KMS-11 (cell line): ENCODE measurements at regions not wholly inside any gene's neighbourhood (a gene's known extent, or its start where the extent isn't known, plus 50 kb on each side); places are given as distances from the start of the nearest gene placed in this dataset.

Experiments
- H2AFZ ChIP-seq: fragments of 200-600 bp; sonication (generic); 2 replicates; pipeline ENCODE4 v1.6.1; 2016; ENCODE audit warnings: antibody characterized with exemption, mixed run types, low read depth
- H3K27ac ChIP-seq: fragments of 200-600 bp; sonication (generic); 2 replicates; pipeline ENCODE4 v1.6.1; 2016; ENCODE audit warnings: mild to moderate bottlenecking, mixed run types
- H3K27me3 ChIP-seq: fragments of 200-600 bp; sonication (generic); 2 replicates; pipeline ENCODE4 v1.6.1; 2017; ENCODE audit warnings: mild to moderate bottlenecking, low read depth, mixed run types, moderate library complexity; ENCODE audit not compliant: insufficient read depth
- H3K36me3 ChIP-seq: fragments of 200-600 bp; sonication (generic); 2 replicates; pipeline ENCODE4 v1.6.1; 2017; ENCODE audit warnings: mild to moderate bottlenecking, mixed run types; ENCODE audit not compliant: insufficient read depth
- H3K4me1 ChIP-seq: fragments of 200-600 bp; sonication (generic); 2 replicates; pipeline ENCODE4 v1.6.1; 2016; ENCODE audit warnings: mild to moderate bottlenecking, low read depth, mixed run types; ENCODE audit not compliant: poor library complexity, severe bottlenecking
- H3K4me2 ChIP-seq: fragments of 200-600 bp; sonication (generic); 2 replicates; pipeline ENCODE4 v1.7.0; 2016; ENCODE audit warnings: mild to moderate bottlenecking, mixed run types
- H3K4me3 ChIP-seq: fragments of 200-600 bp; sonication (generic); IDR thresholded peaks from 2 replicates; pipeline ENCODE4 v1.6.1; 2017; ENCODE audit warnings: low read depth, low read length, mixed read lengths; ENCODE audit not compliant: insufficient read depth
- H3K79me2 ChIP-seq: fragments of 200-600 bp; sonication (generic); 2 replicates; pipeline ENCODE4 v1.6.1; 2016; ENCODE audit warnings: low read depth, mixed run types; ENCODE audit not compliant: insufficient read depth
- H3K9ac ChIP-seq: fragments of 200-600 bp; sonication (generic); 2 replicates; pipeline ENCODE4 v1.6.1; 2016; ENCODE audit warnings: mild to moderate bottlenecking, mixed run types
- H4K20me1 ChIP-seq: fragments of 200-600 bp; sonication (generic); 2 replicates; pipeline ENCODE4 v1.6.1; 2016; ENCODE audit warnings: mild to moderate bottlenecking, mixed run types; ENCODE audit not compliant: insufficient read depth
- TF ChIP-seq, protein P1 (sequence below): fragments of 200-600 bp; sonication (generic); conservative IDR thresholded peaks from 2 replicates; pipeline ENCODE4 v1.6.1; 2017; ENCODE audit warnings: low read depth, mild to moderate bottlenecking, antibody characterized with exemption, low read length, moderate library complexity, mixed read lengths

DNA sequence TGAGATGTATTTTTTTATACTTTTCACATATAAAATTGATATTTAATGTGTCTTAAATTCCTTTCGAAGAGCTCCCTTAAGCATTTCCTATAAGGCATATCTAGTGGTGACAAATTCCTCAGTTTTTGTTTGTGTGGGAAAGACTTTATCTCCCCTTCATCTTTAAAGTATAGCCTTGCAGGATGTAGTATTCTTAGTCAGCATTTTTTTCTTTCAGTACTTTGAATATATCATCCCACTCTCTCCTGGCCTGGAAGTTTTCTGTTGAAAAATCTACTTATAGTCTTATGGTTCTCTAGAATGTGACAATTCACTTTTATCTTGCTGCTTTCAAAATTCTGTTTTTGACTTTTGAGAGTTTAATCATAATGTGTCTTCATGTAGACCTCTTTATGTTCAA is 95.2 kb downstream of the EDEM1 start:
- H3K27ac ChIP-seq, result no peak overlapping the region
- no peak overlapping the region for H3K9ac ChIP-seq
- H3K4me2 ChIP-seq, result no peak overlapping the region
- no peak overlapping the region for H3K4me3 ChIP-seq
- H2AFZ ChIP-seq, result no peak overlapping the region
- no peaks in the 10 kb centered on the region for H3K79me2 ChIP-seq
- TF ChIP-seq, protein P1, sequence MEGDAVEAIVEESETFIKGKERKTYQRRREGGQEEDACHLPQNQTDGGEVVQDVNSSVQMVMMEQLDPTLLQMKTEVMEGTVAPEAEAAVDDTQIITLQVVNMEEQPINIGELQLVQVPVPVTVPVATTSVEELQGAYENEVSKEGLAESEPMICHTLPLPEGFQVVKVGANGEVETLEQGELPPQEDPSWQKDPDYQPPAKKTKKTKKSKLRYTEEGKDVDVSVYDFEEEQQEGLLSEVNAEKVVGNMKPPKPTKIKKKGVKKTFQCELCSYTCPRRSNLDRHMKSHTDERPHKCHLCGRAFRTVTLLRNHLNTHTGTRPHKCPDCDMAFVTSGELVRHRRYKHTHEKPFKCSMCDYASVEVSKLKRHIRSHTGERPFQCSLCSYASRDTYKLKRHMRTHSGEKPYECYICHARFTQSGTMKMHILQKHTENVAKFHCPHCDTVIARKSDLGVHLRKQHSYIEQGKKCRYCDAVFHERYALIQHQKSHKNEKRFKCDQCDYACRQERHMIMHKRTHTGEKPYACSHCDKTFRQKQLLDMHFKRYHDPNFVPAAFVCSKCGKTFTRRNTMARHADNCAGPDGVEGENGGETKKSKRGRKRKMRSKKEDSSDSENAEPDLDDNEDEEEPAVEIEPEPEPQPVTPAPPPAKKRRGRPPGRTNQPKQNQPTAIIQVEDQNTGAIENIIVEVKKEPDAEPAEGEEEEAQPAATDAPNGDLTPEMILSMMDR, result no peak
- no peaks in the 10 kb centered on the region for H3K27me3 ChIP-seq
- no peaks in the 10 kb centered on the region for H3K36me3 ChIP-seq
- H4K20me1 ChIP-seq, result no peaks in the 10 kb centered on the region
- no peaks in the 10 kb centered on the region for H3K4me1 ChIP-seq

DNA sequence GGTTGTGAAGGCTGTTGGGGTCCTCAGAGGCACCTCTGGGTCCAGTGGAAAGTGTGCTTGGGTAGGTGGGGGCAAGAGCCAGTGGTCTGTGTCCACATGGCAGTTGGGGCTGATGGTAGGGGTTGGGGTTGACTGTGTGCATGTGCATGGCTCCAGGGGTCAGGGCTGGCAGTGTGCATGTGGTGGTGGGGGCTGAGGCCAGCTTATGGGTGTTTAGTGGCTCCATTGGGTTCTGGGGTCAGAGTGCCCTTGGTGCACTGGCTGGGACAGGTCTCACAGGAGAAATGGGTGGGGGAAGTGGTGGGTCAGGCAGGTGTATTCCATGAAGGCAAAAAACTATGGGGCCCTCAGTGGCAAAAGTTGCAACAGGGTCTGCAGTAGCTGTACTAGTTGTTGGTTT is 97.9 kb downstream of the EDEM1 start:
- TF ChIP-seq, protein P1, result no peak
- no peak overlapping the region for H3K4me3 ChIP-seq
- H3K4me2 ChIP-seq, result no peak overlapping the region
- H3K79me2 ChIP-seq, result no peaks in the 10 kb centered on the region
- H3K4me1 ChIP-seq, result no peaks in the 10 kb centered on the region
- H3K27me3 ChIP-seq, result no peaks in the 10 kb centered on the region
- no peak overlapping the region for H3K9ac ChIP-seq
- H2AFZ ChIP-seq, result no peak overlapping the region
- no peaks in the 10 kb centered on the region for H3K36me3 ChIP-seq
- H4K20me1 ChIP-seq, result no peaks in the 10 kb centered on the region
- no peak overlapping the region for H3K27ac ChIP-seq

- Histone ChIP-seq H3K4me3 (no peak overlapping the region), H4K20me1 (no peaks in the 10 kb centered on the region), H3K27me3 (no peaks in the 10 kb centered on the region), H2AFZ (no peak overlapping the region), H3K4me1 (no peaks in the 10 kb centered on the region), H3K9ac (no peak overlapping the region), H3K79me2 (no peaks in the 10 kb centered on the region), H3K27ac (no peak overlapping the region), H3K36me3 (no peaks in the 10 kb centered on the region), H3K4me2 (no peak overlapping the region)
- TF ChIP-seq, protein P1, result no peak
Observed at GRCh38 chr3:5290915-5291314, 103.4 kb downstream of the EDEM1 start.

DNA sequence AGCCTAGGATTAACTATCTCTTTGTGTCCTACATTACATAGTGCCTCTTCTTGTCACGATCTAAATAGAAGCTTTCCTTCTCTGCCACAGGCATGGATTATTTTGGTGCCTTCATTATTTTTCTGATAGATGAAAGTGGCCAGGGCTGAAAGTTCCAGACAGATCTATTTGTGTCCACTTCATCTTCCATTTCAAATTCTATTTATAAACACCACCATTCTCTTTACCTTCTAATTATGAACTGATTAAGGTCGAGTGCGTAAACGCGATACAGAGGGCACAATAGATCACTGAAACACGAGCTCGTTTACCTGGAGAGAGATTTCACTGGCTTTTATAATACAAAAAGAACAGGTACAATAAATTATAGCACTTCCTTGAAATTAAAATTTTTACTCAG is 105.0 kb downstream of the EDEM1 start:
- no peak overlapping the region for H3K9ac ChIP-seq
- H3K4me1 ChIP-seq, result no peaks in the 10 kb centered on the region
- no peak overlapping the region for H3K4me2 ChIP-seq
- no peaks in the 10 kb centered on the region for H3K27me3 ChIP-seq
- H4K20me1 ChIP-seq, result no peaks in the 10 kb centered on the region
- no peak overlapping the region for H3K27ac ChIP-seq
- H3K79me2 ChIP-seq, result no peaks in the 10 kb centered on the region
- TF ChIP-seq, protein P1, result no peak
- no peak overlapping the region for H3K4me3 ChIP-seq
- H3K36me3 ChIP-seq, result no peaks in the 10 kb centered on the region
- H2AFZ ChIP-seq, result no peak overlapping the region

GRCh38 chr3:5293207-5293606 is 105.7 kb downstream of the EDEM1 start:
- Histone ChIP-seq H3K79me2 (no peaks in the 10 kb centered on the region), H3K27ac (no peak overlapping the region), H3K27me3 (no peaks in the 10 kb centered on the region), H3K36me3 (no peaks in the 10 kb centered on the region), H3K4me1 (no peaks in the 10 kb centered on the region), H2AFZ (no peak overlapping the region), H3K9ac (no peak overlapping the region), H3K4me2 (no peak overlapping the region), H4K20me1 (no peaks in the 10 kb centered on the region), H3K4me3 (no peak overlapping the region)
- TF ChIP-seq, protein P1, result no peak
